Epithelial cell of esophagus (primary cell): ENCODE measurements at regions not wholly inside any gene's neighbourhood (a gene's known extent, or its start where the extent isn't known, plus 50 kb on each side); places are given as distances from the start of the nearest gene placed in this dataset.

Experiments
- DNase-seq: peaks from one replicate; pipeline ENCODE4 v3.0.0; 2010; ENCODE audit warnings: low read depth
- H3K4me3 ChIP-seq: 2 replicates; pipeline ENCODE4 v1.5.1; 2011; ENCODE audit warnings: mild to moderate bottlenecking, low read length, control low read depth
- CTCF ChIP-seq: IDR thresholded peaks from 2 replicates; pipeline ENCODE4 v1.5.1; 2011; ENCODE audit warnings: low read depth, mild to moderate bottlenecking, low read length, control low read depth, inconsistent platforms; ENCODE audit not compliant: insufficient read depth; ENCODE audit errors: missing control alignments

DNA sequence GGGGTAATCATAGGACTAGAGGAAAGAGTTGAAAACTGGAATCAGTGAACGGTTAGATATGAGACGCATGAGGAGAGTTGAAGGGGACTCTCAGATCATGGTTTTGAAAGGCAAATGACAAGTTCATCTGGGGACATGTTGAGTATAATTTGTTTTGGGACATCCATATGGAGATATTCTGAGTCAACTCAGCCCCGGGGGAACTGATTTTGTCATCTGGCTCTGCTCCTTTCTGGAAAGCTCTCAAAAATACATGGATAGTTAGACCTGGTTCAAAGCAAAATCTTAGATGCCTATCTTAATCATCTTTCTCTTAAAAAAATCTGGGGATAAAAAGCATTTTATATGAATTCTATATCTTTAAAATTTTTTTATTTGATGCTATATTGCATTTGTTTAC, 161.2 kb downstream of the SNX18 start:
- TF ChIP-seq CTCF, result no peak
- no peak for DNase-seq
- H3K4me3 ChIP-seq, result no peak overlapping the region

DNA sequence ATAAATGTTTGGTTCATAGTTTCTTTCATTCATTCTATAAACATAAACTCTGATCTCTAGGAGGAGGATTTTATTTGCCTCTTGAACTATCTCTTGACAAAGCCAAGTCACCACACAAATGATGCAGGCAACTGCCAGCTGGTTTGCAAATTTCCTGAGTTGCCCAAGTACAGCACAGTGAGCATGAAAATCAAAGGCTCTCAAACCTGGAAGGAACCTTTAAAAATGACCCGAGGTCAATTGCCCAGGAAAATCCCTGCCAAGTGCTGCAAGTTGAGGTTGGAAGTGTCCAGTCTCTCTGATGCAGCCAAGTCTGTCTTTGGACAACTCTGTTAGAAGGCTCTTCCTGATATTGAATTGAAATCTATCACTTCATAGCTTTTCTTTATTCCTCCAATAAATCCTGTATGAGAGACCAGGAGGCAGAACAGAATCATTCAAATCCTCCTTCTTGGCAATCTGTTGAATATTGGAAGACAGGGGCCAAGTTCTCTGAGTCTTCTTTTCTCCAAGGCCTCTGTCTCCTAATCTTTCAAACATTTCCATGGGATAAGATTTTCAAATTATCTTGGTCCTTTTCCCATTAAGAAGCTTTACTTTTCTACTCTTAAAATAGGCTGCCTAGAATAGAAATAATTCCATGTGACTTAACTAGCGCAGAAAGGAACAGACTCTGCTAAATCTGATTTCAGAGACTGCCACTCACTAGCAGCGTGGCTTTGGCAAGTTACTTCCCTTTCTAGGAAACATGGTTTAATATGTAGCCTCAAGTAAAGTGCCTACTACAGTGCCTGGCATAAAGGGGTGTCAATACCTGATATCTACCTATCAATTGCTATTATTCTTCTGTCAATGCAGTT, 159.2 kb downstream of the SNX18 start:
- DNase-seq, result no peak
- no peak for TF ChIP-seq CTCF
- no peak overlapping the region for H3K4me3 ChIP-seq

- no peak for TF ChIP-seq CTCF
- no peak for DNase-seq
- H3K4me3 ChIP-seq, result no peak overlapping the region
These were observed 156.1 kb downstream of the SNX18 start for GRCh38 chr5:54673523-54674225.

DNA sequence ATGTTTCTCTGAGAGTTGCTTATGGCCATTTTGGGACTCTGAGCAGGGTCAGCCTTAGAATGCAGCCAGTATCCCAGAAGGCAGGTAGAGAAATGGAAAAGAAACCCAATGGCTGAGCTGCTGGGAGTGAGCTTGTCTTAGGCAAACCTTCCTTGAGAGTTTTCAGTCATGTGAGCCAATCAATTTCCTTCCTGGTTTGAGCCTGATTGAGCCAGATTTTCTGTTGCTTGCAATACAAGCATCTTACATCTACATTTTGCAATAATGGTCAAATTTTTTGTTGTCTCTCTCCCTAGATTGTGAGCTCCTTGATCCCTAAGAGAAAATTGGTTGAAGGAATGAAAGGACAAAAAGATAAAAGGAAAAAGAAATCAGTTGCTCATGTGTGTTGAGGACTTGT, 155.3 kb downstream of the SNX18 start:
- no peak for TF ChIP-seq CTCF
- no peak overlapping the region for H3K4me3 ChIP-seq
- DNase-seq, result no peak

GRCh38 chr5:54671681-54672080, 154.1 kb downstream of the SNX18 start:
- no peak for TF ChIP-seq CTCF
- DNase-seq, result no peak
- no peak overlapping the region for H3K4me3 ChIP-seq

GRCh38 chr5:54671111-54671531, 153.6 kb downstream of the SNX18 start:
- peak; percentile 97 for DNase-seq
- no peak for TF ChIP-seq CTCF
- H3K4me3 ChIP-seq, result no peak overlapping the region
